ENCODE measurements at regions not wholly inside any gene's neighbourhood (a gene's known extent, or its start where the extent isn't known, plus 50 kb on each side); places are given as distances from the start of the nearest gene placed in this dataset.

DNA sequence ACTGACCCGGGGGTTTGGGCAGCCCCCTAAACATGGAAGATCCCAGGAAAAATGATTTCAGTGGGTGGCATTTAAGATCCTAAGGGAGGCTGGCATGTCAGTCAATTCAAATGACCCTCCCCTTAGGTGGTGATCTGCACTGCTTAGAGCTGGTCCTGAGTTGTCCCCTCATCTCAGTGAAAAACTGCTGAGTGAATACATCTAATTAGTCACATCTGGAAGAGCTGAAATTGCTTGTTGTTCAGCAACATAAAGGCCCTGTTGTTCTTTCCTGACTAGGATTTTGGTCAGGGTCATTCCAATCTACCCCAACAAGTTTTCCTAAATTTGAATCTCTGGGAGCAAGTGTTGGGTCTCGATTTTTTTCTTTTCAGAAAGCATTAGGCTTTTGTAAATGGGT lies 126.4 kb downstream of the LCA5 start:
- no peak for DNase-seq (ENCODE audit: low spot score)
- in situ Hi-C loops (cut with MboI; ENCODE audit: low sequenced_read_pairs, unreplicated experiment): no loop called here
- TF ChIP-seq, protein P1, sequence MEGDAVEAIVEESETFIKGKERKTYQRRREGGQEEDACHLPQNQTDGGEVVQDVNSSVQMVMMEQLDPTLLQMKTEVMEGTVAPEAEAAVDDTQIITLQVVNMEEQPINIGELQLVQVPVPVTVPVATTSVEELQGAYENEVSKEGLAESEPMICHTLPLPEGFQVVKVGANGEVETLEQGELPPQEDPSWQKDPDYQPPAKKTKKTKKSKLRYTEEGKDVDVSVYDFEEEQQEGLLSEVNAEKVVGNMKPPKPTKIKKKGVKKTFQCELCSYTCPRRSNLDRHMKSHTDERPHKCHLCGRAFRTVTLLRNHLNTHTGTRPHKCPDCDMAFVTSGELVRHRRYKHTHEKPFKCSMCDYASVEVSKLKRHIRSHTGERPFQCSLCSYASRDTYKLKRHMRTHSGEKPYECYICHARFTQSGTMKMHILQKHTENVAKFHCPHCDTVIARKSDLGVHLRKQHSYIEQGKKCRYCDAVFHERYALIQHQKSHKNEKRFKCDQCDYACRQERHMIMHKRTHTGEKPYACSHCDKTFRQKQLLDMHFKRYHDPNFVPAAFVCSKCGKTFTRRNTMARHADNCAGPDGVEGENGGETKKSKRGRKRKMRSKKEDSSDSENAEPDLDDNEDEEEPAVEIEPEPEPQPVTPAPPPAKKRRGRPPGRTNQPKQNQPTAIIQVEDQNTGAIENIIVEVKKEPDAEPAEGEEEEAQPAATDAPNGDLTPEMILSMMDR (IDR thresholded peaks at IDR 0.05; ENCODE audit: borderline replicate concordance, control extremely low read depth, extremely low read depth, insufficient read depth, missing control alignments): no peak

DNA sequence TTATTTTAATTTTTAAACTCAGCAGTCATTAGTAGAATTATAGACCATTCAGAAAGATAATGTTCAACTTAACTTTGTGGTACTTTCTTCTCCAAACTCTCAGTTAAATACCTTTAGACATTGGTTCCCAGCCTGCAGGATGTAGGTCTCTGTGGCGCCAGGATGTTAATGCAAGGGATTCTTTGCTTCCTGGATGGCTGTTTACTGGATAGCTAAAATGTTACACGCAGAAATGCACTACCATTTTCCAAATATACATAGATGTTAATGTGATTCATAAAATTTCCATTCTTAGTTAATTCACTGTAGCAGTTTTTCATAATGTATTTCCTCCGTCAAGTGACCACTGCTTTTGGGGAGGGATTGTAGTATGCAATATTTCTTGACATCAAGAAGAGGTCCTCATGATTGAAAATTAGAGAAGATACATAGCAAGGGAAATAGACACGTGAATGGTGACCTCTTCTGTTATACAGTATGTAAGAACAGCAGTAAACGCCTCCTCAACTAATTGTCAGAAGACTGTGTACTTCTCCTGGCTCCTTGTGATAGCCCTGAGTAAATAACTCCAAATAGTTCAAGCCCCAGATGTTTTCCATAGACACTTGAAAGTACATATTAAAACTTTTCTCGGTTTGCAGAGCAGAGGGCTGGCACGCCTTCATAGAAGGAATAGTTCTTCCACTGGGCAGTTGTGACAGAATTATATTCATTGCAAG lies 128.8 kb downstream of the LCA5 start:
- DNase-seq (ENCODE audit: low spot score): no peak
- TF ChIP-seq, protein P1 (IDR thresholded peaks at IDR 0.05; ENCODE audit: borderline replicate concordance, control extremely low read depth, extremely low read depth, insufficient read depth, missing control alignments): no peak
- in situ Hi-C loops (cut with MboI; ENCODE audit: low sequenced_read_pairs, unreplicated experiment): no loop called here

DNA sequence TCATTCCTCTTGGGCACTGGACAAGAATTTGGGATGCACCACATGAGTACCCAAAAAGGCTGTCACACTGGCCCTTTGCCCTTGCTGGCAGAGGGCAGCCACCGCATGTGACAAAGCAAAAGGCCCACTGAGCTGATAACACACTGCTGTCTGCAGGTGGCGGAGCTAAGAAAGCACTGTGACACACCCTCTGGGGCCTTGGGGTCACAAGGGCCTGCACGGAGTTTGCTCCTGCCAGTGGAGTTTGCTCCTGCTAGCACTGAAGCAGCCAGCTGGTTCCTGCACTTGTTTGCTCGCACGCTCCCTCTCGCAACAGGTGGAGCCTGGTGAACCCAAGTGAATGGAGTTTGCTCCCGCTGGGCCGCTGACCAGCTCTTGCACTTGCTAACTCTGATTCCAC lies 132.6 kb downstream of the LCA5 start:
- in situ Hi-C loops (cut with MboI; ENCODE audit: low sequenced_read_pairs, unreplicated experiment): no loop called here
- TF ChIP-seq, protein P1 (IDR thresholded peaks at IDR 0.05; ENCODE audit: borderline replicate concordance, control extremely low read depth, extremely low read depth, insufficient read depth, missing control alignments): no peak
- DNase-seq (ENCODE audit: low spot score): no peak

DNA sequence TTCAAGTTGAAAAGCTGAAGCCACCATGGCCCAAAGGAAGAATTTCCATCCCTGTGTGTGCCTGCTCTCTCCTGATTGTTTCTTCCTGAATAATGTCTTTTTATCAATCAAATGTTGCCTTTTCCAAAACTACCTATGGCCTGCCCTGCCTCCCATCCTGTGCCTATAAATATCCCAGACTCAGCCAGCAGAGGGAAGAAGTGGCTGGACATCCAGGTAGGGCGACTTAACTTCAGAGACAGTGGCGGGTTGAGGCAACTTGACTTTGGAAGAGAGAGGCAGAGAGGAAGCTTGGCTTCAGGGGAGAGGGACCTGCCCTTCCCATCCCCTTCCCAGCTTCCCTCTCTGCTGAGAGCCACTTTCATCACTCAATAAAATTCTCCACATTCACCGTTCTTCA lies 133.0 kb downstream of the LCA5 start:
- in situ Hi-C loops (cut with MboI; ENCODE audit: low sequenced_read_pairs, unreplicated experiment): no loop called here
- DNase-seq (ENCODE audit: low spot score): no peak
- TF ChIP-seq, protein P1 (IDR thresholded peaks at IDR 0.05; ENCODE audit: borderline replicate concordance, control extremely low read depth, extremely low read depth, insufficient read depth, missing control alignments): no peak

DNA sequence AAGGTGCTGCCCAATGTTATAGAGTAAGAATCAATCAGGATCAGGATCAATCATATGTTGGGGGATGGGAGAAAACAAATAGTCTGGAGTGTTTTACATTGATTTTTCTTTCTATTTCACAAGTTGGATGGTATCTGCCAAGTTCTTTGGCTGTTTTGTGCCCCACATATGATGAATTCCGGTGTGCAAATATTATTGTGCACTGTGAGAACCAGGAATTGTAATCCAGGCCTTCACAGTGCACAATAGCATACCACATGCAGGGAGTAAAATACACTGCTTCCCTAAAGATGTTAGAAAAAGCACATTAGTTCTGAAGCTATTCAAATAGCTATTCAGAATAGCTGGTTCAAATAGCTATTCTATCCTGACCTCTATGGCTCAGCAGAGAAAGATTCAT lies 133.7 kb downstream of the LCA5 start:
- no peak for DNase-seq (ENCODE audit: low spot score)
- in situ Hi-C loops (cut with MboI; ENCODE audit: low sequenced_read_pairs, unreplicated experiment): no loop called here
- TF ChIP-seq, protein P1 (IDR thresholded peaks at IDR 0.05; ENCODE audit: borderline replicate concordance, control extremely low read depth, extremely low read depth, insufficient read depth, missing control alignments): no peak

DNA sequence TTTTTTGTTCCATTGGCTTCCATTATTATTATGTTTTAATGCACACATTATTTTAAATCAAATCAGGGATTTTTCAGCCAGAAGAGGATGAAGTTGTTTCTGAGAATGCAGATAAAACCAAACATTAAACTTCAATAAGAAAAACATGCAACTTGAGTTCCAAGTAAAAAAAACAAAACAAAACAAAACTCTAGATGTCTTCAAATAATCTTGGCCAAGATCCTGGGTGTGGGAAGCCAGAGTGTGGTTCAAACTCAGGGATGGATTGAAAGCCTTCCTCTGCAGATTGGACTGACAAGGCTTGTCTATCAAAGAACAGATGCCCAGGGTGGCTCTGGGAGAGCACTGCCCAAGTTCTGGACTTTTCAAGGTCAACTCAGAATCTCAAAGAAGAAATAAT lies 134.1 kb downstream of the LCA5 start:
- DNase-seq (ENCODE audit: low spot score): no peak
- TF ChIP-seq, protein P1 (IDR thresholded peaks at IDR 0.05; ENCODE audit: borderline replicate concordance, control extremely low read depth, extremely low read depth, insufficient read depth, missing control alignments): no peak
- in situ Hi-C loops (cut with MboI; ENCODE audit: low sequenced_read_pairs, unreplicated experiment): no loop called here

Measured in GM13976 (cell line).